NCI-H1105 treated with DMSO at 0.1 percent for 48 hours (cell line): ENCODE measurements at regions not wholly inside any gene's neighbourhood (a gene's known extent, or its start where the extent isn't known, plus 50 kb on each side); places are given as distances from the start of the nearest gene placed in this dataset.
"Not testable (repeated sequence)": the region's sequence is repeated elsewhere in the genome, so short reads cannot be mapped to it uniquely, and the experiment has no call there.

Experiments used
- DNase-seq: peaks from one replicate; lab custom pipeline; 2025; lab: John Stamatoyannopoulos, UW

DNA sequence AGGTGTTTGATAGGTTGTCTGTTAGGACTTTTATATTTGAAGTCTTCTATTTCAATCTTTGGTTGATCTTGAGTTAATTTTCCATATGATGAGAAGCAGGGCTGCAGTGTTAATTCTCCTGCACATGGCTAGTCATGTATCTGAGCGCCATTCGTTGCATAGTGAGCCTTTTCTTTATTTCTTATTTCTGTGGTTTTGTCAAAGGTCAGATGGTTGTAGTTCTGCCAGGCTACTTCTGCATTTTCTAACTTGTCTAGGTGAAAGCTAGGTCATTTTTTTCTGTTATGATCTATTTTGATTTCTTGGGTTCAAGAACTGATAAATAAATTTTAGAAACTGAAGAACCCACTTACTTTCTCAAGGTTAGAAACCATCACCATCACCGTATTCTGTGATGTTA is 56.7 kb downstream of the CCDC74A start:
- DNase-seq: no peak

DNA sequence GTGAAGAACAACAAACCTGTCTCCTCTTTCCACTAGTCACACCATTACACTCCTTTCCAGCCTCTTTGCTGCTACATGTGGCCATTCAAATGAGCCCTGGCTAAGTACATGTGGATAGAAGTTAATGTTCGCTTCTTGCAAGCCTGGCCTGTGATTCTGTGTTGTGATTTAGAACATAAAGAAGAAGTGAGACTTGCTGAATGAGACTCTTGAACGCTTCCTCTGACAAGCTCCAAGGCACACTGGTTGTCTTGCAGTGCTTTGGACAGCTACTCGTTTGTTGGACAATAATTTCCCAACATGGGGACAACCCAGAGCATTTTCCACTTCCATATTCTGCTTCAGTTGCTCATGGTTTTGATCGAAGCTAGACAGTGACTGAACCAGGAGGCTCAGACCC is 57.3 kb downstream of the CCDC74A start:
- DNase-seq: no peak

DNA sequence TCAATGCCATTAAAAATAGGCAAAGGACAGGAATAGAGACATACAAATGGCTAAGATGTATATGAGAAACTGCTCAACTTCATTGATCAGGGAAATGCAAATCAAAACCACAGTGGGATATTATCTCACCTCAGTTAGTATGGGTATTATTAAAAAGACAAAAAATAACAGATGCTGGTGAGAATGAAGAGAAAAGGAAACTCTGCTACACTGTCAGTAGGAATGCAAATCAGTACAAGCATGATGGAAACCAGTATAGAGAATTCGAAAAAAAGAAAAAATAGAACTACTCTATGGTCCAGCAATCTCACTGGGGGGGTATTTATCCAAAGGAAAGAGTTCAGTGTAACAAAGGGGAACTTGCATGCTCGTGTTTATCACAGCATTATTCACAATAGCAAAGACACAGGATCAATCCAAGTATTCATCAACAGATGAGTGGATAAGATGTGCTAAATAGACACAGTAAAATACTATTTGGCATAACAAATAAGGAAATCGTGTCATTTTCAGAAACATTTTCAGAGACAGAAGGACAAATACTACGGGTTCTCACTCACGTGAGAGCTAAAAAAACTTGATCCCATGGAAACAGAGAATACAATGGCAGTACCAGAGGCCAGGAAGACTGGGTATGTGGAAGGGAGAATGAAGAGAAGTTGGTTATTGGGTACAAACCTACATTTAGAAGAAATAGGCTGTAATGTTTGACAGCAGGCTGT is 60.6 kb downstream of the CCDC74A start:
- no peak for DNase-seq

DNA sequence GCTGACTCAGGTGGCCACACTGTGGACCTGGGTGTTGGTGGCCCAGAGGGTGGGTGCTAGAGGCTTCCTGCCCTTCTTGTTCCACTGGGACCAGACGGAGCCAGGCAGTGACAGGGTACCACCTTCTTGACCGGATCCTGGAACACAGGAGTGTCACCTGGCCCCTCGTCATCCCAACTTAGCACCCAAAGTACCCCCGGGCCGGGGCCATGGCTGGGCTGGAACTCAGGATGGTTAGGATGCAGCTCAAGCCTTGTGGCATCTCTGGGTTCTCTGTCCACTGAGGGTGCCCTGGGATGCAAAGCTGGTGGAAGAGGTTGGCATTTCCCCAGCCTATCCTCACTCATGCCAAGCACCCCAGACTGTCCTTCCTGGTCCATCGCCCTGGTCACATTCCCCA is 61.4 kb downstream of the CCDC74A start:
- not testable (repeated sequence) for DNase-seq

DNA sequence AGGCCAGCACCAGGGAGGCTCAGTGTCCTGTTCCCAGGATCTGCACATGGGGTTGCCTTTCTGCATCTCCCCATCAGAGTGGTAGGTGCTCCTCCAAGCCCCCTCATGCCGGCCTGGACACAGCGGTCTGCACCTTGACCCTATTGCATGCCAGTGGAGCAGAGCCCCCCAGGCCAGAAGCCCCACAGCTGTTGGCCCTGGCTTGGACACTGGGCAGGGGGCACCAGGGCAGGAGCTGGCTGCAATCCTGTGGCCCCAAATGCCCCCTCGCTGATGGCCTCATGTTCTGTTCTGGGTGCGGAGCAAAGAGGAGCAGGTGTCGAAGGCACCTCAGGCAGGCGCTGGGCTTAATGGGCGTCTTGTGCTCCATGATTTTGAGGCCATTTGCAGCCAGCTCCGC is 62.7 kb downstream of the CCDC74A start:
- no peak for DNase-seq

DNA sequence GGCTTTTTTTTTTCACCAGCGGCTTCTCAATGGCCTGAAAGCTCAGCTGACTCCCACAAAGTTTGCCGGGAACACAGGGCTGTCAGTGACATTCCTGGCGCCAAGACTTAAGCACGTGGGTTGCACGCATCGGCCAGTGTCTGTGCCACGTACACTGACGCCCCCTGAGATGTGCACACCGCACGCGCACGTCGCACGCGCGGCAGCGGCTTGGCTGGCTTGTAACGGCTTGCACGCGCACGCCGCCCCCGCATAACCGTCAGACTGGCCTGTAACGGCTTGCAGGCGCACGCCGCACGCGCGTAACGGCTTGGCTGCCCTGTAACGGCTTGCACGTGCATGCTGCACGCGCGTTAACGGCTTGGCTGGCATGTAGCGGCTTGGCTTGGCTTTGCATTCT is 63.2 kb downstream of the CCDC74A start:
- no peak for DNase-seq

DNA sequence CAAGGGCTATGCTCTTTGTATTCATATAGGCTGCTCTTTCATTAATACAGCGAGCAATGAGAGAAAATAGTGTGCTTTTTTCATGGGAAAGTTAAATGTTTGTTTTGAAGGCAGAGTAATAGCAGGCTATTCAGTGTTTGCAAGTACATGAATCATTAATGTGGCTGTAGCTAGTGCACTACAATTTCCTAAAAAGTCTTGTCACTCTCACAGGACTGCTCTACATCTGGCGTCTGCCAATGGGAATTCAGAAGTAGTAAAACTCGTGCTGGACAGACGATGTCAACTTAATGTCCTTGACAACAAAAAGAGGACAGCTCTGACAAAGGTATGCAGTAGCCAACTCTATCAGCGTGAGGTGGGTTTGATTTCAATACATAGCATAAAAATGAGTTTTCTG is 68.9 kb downstream of the CCDC74A start:
- not testable (repeated sequence) for DNase-seq

DNA sequence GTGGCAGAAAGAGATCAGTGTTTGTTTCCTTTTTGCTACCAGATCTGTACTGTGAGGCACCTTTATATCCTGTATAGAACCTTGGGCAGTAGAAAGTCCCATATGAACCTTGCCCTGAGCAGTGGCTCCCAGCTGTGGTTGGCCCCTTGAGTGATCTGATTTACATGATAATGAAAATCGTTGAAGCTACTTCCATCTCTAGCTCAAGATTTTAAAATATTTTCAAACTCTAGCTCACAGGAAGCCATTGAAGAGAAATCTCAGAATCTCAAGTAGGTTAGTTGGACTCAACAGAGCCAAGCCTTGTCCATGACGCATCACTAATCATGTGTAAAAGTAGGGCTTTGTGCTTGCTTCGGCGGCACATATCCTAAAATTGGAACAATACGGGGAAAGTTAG is 74.8 kb downstream of the CCDC74A start:
- DNase-seq: not testable (repeated sequence)

DNA sequence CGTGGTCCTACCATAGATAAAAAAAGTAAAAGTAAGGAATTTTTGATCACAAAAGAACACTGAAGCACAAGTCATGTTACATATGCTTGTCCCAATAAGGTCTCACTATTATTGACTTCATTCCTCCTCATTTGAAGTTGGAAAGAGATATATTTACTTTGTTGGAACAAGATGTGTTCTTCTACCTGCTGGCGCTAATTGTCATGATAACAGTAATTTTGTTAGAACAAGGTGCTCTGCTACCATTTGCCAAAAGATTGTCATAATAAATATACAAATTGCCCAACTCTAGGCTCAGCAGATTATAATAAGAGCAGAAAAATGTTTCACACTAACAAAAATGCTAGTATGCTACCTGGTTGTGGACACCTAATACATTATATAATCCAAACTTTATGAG is 77.0 kb downstream of the CCDC74A start:
- DNase-seq: not testable (repeated sequence)

DNA sequence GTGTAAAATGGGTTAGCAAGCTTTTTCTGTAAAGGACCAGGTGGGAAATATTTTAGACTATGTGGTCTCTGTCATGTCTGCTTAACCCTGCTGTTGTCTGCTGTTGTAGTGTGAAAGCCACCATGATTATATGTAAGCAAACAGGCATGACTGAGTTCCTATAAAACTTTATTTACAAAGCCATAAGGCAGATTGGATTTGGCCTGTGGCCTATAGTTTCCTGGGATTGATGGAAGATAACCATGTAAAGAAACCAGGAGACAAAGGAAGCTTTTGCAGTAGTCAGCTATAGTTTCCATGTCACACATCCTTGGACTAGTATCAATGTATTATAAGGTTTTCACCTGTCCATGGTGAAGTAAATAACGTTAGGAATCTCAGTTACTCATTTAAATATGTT is 78.7 kb downstream of the CCDC74A start:
- not testable (repeated sequence) for DNase-seq

DNA sequence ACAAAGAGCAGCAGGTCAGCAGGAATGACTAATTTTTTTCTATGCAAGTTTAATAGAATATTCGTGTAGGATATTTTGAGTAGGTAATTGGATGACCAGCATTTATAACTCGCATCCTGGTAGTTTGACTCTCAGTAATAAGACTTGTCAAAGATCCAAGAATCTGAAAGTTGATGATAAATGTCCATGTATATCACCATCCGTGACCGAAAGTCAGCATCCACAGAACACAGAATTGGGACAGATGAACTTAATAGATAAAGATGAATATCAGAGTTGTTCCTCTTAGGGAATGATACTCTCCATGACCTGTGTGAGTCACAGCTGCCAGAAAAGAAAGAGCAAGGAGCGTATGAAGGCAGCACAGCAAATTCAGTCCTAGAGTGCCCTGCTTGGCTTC is 79.4 kb downstream of the CCDC74A start:
- not testable (repeated sequence) for DNase-seq

DNA sequence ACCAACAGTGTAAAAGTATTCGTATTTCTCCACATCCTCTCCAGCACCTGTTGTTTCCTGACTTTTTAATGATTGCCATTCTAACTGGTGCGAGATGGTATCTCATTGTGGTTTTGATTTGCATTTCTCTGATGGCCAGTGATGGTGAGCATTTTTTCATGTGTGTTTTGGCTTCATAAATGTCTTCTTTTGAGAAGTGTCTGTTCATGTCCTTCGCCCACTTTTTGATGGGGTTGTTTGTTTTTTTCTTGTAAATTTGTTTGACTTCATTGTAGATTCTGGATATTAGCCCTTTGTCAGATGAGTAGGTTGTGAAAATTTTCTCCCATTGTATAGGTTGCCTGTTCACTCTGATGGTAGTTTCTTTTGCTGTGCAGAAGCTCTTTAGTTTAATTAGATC is 86.9 kb downstream of the CCDC74A start:
- DNase-seq: not testable (repeated sequence)

DNA sequence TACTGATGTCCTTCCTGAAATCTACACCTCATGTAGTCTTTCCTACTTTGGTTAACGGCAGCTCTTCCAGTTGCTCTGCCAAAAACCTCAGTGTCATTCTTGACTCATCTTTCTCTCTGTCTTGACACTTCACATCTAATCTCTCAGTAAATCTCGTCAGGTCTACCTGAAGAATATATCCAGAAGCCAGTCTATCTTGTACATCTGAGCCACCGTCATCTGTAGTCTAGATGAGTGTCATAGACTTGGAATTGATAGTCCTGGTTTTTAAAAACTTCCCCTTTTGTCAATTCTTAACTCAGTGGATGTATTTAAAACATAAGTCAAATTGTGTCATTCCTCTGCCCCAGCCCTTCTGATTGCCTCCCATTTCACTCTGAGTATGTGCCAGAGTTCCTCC is 90.6 kb downstream of the CCDC74A start:
- DNase-seq: not testable (repeated sequence)

DNA sequence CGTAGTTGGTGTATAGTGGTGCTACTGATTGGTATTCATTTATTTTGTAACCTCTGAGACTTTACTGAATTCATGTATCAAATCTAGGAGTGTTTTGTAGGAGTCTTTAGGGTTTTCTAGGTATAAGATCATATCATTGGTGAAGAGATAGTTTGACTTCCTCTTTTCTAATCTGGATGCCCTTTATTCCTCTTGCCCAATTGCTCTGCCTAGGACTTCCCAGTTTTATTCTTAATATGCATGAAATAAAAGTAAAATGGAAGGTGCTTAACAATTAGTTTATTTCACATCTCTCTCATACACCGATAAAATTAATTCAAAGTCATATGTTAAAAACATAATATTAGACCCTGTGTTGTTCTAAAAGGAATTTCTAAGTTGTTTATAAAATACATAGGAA is 95.2 kb downstream of the CCDC74A start:
- DNase-seq: not testable (repeated sequence)

DNA sequence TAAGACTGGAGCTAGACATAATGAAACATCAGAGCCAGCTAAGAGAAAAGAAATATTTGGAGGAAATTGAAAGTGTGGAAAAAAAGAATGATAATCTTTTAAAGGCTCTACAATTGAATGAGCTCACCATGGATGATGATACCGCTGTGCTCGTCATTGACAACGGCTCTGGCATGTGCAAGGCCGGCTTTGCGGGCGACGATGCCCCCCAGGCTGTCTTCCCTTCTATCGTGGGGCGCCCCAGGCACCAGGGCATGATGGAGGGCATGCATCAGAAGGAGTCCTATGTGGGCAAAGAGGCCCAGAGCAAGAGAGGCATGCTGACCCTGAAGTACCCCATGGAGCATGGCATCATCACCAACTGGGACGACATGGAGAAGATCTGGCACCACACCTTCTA is 98.3 kb downstream of the CCDC74A start:
- not testable (repeated sequence) for DNase-seq

DNA sequence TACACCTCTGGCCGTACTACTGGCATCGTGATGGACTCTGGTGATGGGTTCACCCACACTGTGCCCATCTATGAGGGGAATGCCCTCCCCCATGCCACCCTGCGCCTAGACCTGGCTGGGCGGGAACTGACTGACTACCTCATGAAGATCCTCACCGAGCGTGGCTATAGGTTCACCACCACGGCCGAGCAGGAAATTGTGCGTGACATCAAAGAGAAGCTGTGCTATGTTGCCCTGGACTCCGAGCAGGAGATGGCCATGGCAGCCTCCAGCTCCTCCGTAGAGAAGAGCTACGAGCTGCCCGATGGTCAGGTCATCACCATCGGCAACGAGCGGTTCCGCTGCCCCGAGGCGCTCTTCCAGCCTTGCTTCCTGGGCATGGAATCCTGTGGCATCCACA is 98.9 kb downstream of the CCDC74A start:
- DNase-seq: not testable (repeated sequence)

DNA sequence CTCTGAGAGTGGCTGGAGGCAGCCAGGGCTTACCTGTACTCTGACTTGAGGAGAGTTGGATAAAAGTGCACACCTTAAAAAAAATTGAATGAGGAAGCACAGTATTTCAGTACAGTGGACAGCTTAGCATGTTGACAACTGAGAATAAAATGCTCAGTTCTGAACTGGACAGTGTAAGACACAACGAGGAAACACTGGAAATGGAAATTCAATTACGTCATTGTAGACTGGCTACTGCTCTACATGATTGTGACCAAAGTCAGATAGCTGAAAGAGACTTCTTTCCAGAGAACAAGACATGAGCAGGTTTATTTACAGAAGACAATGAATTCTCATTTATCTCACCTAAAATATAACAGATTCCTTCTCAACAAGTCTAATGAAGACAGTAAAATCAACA is 100.1 kb downstream of the CCDC74A start:
- not testable (repeated sequence) for DNase-seq

DNA sequence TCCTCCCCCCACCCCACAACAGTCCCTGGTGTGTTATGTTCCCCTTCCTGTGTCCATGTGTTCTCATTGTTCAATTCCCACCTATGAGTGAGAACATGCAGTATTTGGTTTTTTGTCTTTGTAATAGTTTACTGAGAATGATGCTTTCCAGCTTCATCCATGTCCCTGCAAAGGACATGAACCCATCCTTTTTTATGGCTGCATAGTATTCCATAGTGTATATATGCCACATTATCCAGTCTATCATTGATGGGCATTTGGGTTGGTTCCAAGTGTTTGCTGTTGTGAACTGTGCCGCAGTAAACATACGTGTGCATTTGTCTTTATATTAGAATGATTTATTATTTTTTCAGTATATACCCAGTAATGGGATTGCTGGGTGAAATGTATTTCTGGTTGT is 104.0 kb downstream of the CCDC74A start:
- not testable (repeated sequence) for DNase-seq

DNA sequence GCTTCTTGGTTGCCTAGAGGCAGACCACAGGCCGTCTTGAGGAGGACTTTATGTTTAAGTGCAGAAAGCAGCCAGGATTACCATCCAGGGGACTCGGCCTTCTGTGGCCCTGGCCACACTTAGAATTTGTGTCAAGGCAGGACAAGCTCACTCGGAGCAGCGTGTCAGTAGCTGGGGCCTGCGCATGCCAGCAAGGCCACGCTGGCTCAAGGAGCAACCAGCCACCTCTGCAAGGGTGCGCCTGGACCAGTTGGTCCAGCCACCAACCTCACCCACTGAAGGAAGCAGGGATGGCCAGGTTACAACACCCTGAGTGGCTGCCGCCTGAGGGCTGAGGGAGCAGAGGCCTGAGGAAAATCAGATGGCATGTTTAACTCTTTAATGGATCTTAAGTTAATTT is 105.7 kb downstream of the CCDC74A start:
- DNase-seq: not testable (repeated sequence)

DNA sequence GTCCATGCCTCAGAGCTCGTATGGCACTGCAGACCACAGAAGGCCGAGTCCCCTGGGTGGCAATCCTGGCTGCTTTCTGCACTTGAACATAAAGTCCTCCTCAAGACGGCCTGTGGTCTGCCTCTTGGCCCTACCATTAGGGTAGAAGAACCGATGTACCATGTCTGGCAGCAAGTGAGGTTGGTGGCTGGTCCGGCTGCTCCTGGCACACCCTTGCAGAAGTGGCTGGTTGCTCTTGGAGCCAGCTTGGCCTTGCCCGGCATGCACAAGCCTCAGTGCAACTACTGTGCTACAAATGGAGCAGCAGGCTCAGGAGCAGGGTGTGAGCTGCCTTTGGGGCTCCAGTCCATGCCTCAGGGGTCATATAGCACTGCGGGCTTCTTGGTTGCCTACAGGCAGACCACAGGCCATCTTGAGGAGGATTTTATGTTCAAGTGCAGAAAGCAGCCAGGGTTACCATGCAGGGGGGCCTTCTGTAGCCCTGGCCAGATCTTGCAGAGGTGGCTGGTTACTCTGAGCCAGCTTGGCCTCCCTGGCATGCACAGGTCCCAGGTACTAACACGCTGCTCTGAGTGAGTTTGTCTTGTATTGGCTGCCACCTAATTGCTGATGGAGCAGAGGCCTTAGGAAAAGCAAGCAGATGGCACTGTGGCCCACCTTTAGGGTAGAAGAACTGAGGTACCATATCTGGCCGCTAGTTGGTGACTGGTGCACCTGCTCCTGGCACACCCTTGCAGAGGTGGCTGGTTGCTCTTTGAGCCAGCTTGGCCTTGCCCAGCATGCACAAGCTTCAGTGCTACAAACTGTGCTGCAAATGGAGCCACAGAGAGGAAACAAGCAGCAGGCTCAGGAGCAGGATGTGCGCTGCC is 106.4 kb downstream of the CCDC74A start:
- not testable (repeated sequence) for DNase-seq

DNA sequence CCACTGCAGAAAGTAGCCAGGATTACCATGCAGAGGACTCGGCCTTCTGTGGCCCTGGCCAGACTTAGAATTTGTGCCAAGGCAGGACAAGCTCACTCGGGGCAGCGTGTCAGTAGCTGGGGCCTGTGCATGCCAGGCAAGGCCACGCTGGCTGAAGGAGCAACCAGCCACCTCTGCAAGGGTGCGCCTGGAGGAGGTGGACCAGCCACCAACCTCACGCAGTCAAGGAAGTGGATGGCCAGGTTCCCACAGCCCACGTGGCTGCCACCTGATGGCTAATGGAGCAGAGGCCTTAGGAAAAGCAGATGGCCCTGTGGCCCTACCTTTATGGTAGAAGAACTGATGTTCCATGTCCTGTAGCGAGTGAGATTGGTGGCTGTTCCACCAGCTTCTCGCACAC is 107.9 kb downstream of the CCDC74A start:
- DNase-seq: no peak

DNA sequence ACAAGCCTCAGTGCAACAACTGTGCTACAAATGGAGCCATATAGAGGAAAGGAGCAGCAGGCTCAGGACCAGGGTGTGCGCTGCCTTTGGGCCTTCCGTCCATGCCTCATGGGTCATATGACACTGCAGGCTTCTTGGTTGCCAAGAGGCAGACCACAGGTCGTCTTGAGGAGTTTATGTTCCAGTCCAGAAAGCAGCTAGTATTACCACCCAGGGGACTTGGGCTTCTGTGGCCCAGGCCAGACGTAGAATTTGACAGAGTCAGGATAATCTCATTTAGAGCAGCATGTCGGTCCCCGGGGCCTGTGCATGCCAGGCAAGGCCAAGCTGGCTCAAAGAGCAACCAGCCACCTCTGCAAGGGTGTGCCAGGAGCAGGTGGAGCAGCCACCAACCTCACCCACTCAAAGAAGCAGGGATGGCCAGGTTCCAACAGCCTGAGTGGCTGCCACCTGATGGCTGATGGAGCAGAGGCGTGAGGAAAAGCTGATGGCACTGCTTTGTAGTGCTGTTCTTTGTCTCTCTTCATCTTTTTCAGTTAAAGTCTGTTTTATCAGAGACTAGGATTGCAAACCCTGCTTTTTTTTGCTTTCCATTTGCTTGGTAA is 109.1 kb downstream of the CCDC74A start:
- DNase-seq: peak; percentile 56
